Uterus (tissue), 3 donors: ENCODE measurements at regions not wholly inside any gene's neighbourhood (a gene's known extent, or its start where the extent isn't known, plus 50 kb on each side); places are given as distances from the start of the nearest gene placed in this dataset.

Experiments
- DNase-seq, 2 donors: peaks; one replicate each; pipeline ENCODE4 v3.0.0-alpha.2; 2019 to 2020
- H3K27ac ChIP-seq, 2 donors: fragments of 200-600 bp; sonication (generic); 1 replicate in 1 of 2; 2 replicates in 1 of 2; pipeline ENCODE4 v1.5.1; 2016 to 2018
- H3K27me3 ChIP-seq, 2 donors: fragments of 200-600 bp; sonication (generic); one replicate each; pipeline ENCODE4 v1.5.1; 2018 to 2019; ENCODE audit warnings: control low read depth in 1 of 2
- H3K36me3 ChIP-seq, 2 donors: fragments of 200-600 bp; sonication (generic); one replicate each; pipeline ENCODE4 v1.5.1; 2019; ENCODE audit warnings: control low read depth in 1 of 2
- H3K4me1 ChIP-seq, 2 donors: fragments of 200-600 bp; sonication (generic); one replicate each; pipeline ENCODE4 v1.5.1; 2018 to 2019; ENCODE audit warnings: control low read depth in 1 of 2
- H3K4me3 ChIP-seq, 2 donors: fragments of 200-600 bp; sonication (generic); 1 replicate in 1 of 2; 2 replicates in 1 of 2; pipeline ENCODE4 v1.5.1; 2018 to 2019; ENCODE audit warnings: mild to moderate bottlenecking in 1 of 2
- H3K9me3 ChIP-seq, 2 donors: fragments of 200-600 bp; sonication (generic); one replicate each; pipeline ENCODE4 v1.5.1; 2019; ENCODE audit warnings: control low read depth in 1 of 2
- CTCF ChIP-seq, 4 experiments: fragments of 200-600 bp in 2 of 4; fragments of 450-650 bp in 2 of 4; sonication (generic) in 2 of 4; IDR thresholded peaks; one replicate each; pipeline ENCODE4 v1.5.1; 2016 to 2019; ENCODE audit warnings: antibody characterized with exemption in 4 of 4, mild to moderate bottlenecking in 2 of 4, moderate library complexity in 1 of 4
- POLR2A ChIP-seq, 2 donors: fragments of 450-650 bp; IDR thresholded peaks; one replicate each; pipeline ENCODE4 v1.6.1; 2016; ENCODE audit warnings: antibody characterized with exemption in 2 of 2, mild to moderate bottlenecking in 1 of 2, moderate library complexity in 1 of 2
- intact Hi-C: fragments of 100-400 bp; cut with DNase I; formaldehyde crosslinking; loops from one replicate; pipeline ENCODE4 v1.15.1; 2023; ENCODE audit warnings: low total_unique reads
- donor health status: DM: yes; HTN: yes; CAD: no.

GRCh38 chr2:176484838-176485237, 215.6 kb downstream of the MTX2 start:
- intact Hi-C loops: no loop called here
- Histone ChIP-seq H3K9me3 (no peaks in the 10 kb centered on the region), H3K36me3 (no peaks in the 10 kb centered on the region), H3K4me1 (peaks cover 1 to 11% of the 10 kb centered on the region in 2 donors), H3K4me3 (no peak overlapping the region), H3K27ac (no peak overlapping the region), H3K27me3 (no peaks in the 10 kb centered on the region)
- no peak for DNase-seq
- TF ChIP-seq CTCF (IDR thresholded peaks at IDR 0.05): no peak
- no peak for TF ChIP-seq POLR2A (IDR thresholded peaks at IDR 0.05)

GRCh38 chr2:176488431-176488830, 219.2 kb downstream of the MTX2 start:
- peaks cover 10 to 11% of the 10 kb centered on the region in 2 donors for H3K4me1 ChIP-seq
- no peaks in the 10 kb centered on the region for H3K36me3 ChIP-seq
- H3K27me3 ChIP-seq: no peaks in the 10 kb centered on the region
- peak overlapping the region; percentile 22 to 96 for H3K27ac ChIP-seq
- H3K9me3 ChIP-seq: no peaks in the 10 kb centered on the region
- TF ChIP-seq CTCF (IDR thresholded peaks at IDR 0.05) (no peak), POLR2A (IDR thresholded peaks at IDR 0.05) (no peak)
- intact Hi-C loops: no loop called here
- no peak overlapping the region for H3K4me3 ChIP-seq
- DNase-seq: no peak

- H3K4me3 ChIP-seq: peak overlapping the region in 1 of 2 donors; percentile 20
- peak in 1 of 2 donors; percentile 14 for TF ChIP-seq POLR2A (IDR thresholded peaks at IDR 0.05)
- no peak for TF ChIP-seq CTCF (IDR thresholded peaks at IDR 0.05)
- intact Hi-C loops: no loop called here
- peak; percentile 54 to 66 for DNase-seq
- H3K36me3 ChIP-seq: no peaks in the 10 kb centered on the region
- peak overlapping the region; percentile 92 to 96 for H3K27ac ChIP-seq
- no peaks in the 10 kb centered on the region for H3K9me3 ChIP-seq
- no peaks in the 10 kb centered on the region for H3K27me3 ChIP-seq
- peaks cover 10 to 11% of the 10 kb centered on the region in 2 donors for H3K4me1 ChIP-seq
Measured at GRCh38 chr2:176490061-176490861, 221.0 kb downstream of the MTX2 start.

- Histone ChIP-seq H3K9me3 (no peaks in the 10 kb centered on the region), H3K27me3 (no peaks in the 10 kb centered on the region), H3K36me3 (no peaks in the 10 kb centered on the region), H3K4me1 (peaks cover 10 to 11% of the 10 kb centered on the region in 2 donors), H3K4me3 (no peak overlapping the region), H3K27ac (peak overlapping the region; percentile 92 to 96)
- intact Hi-C loops: no loop called here
- TF ChIP-seq POLR2A (IDR thresholded peaks at IDR 0.05) (no peak), CTCF (IDR thresholded peaks at IDR 0.05) (no peak)
- DNase-seq: peak; percentile 77 to 90
Measured at GRCh38 chr2:176491172-176491904, 222.1 kb downstream of the MTX2 start.

GRCh38 chr2:176492583-176492982, 223.3 kb downstream of the MTX2 start:
- intact Hi-C loops: no loop called here
- H3K27ac ChIP-seq: peak overlapping the region; percentile 92 to 96
- DNase-seq: no peak
- H3K9me3 ChIP-seq: no peaks in the 10 kb centered on the region
- peaks cover 10 to 11% of the 10 kb centered on the region in 2 donors for H3K4me1 ChIP-seq
- TF ChIP-seq CTCF (IDR thresholded peaks at IDR 0.05) (no peak), POLR2A (IDR thresholded peaks at IDR 0.05) (no peak)
- no peaks in the 10 kb centered on the region for H3K27me3 ChIP-seq
- no peak overlapping the region for H3K4me3 ChIP-seq
- H3K36me3 ChIP-seq: no peaks in the 10 kb centered on the region
